H1 (cell line): ENCODE measurements at regions not wholly inside any gene's neighbourhood (a gene's known extent, or its start where the extent isn't known, plus 50 kb on each side); places are given as distances from the start of the nearest gene placed in this dataset.

Experiments
- CTCF ChIA-PET: fragments of 300-600 bp; sonication (Branson Sonifier 250); formaldehyde crosslinking; loops from one replicate; lab custom pipeline; 2021; ENCODE audit not compliant: partially characterized antibody; lab: Charles Lee
- POLR2A ChIA-PET: fragments of 300-600 bp; sonication (Branson Sonifier 250); formaldehyde crosslinking; loops from one replicate; lab custom pipeline; 2021; ENCODE audit warnings: inconsistent platforms; ENCODE audit not compliant: partially characterized antibody; lab: Charles Lee
- DNase-seq, 2 experiments: peaks; one replicate each; pipeline versions ENCODE4 v3.0.0 to v3.0.0-alpha.2; 2010 to 2022; ENCODE audit warnings: low spot score in 2 of 2, low read depth in 1 of 2, mixed read lengths in 1 of 2
- FAIRE-seq: peaks from 2 replicates; lab custom pipeline; 2011; peaks lifted over from hg19 to GRCh38; lab: Jason Lieb, UNC
- H2AFZ ChIP-seq: 2 replicates; pipeline ENCODE4 v1.8.1; 2012; ENCODE audit warnings: low read length, inconsistent platforms
- H2AK5ac ChIP-seq: 2 replicates; pipeline ENCODE4 v1.6.1; 2013; ENCODE audit warnings: low read depth, low read length
- H2BK120ac ChIP-seq: replicated peaks from 2 replicates; pipeline ENCODE3; 2013; ENCODE audit warnings: low read depth, low read length, inconsistent platforms
- H2BK12ac ChIP-seq: 2 replicates; pipeline ENCODE4 v1.6.1; 2013; ENCODE audit warnings: low read depth, low read length
- H2BK15ac ChIP-seq: 2 replicates; pipeline ENCODE4 v1.6.1; 2013; ENCODE audit warnings: low read length
- H2BK20ac ChIP-seq: 2 replicates; pipeline ENCODE4 v1.6.1; 2013; ENCODE audit warnings: low read length
- H2BK5ac ChIP-seq: 2 replicates; pipeline ENCODE4 v1.6.1; 2013; ENCODE audit warnings: low read depth, low read length
- H3K14ac ChIP-seq: 2 replicates; pipeline ENCODE4 v1.6.1; 2013; ENCODE audit warnings: inconsistent platforms; ENCODE audit not compliant: insufficient read length
- H3K18ac ChIP-seq: 2 replicates; pipeline ENCODE4 v1.6.1; 2013; ENCODE audit warnings: low read length; ENCODE audit errors: extremely low read depth
- H3K23ac ChIP-seq: 2 replicates; pipeline ENCODE4 v1.6.1; 2013; ENCODE audit warnings: inconsistent platforms; ENCODE audit not compliant: insufficient read length
- H3K23me2 ChIP-seq: 2 replicates; pipeline ENCODE4 v1.6.1; 2013; ENCODE audit warnings: low read depth, low read length
- H3K27ac ChIP-seq: 2 replicates; pipeline ENCODE4 v1.6.1; 2011; ENCODE audit warnings: low read depth, low read length, inconsistent platforms
- H3K27me3 ChIP-seq, 4 experiments: replicated peaks in 1 of 4; 1 replicate in 1 of 4; 2 replicates in 3 of 4; pipeline versions ENCODE4 v1.6.1 to v1.8.1; 2011 to 2013; ENCODE audit warnings: low read length in 3 of 4, mild to moderate bottlenecking in 3 of 4, inconsistent platforms in 2 of 4, mixed read lengths in 2 of 4, moderate library complexity in 1 of 4; ENCODE audit not compliant: control insufficient read depth in 3 of 4, insufficient read depth in 3 of 4; ENCODE audit errors: extremely low read depth in 1 of 4
- H3K36me3 ChIP-seq, 4 experiments: 2 replicates each; pipeline versions ENCODE4 v1.6.1 to v1.8.1; 2011 to 2013; ENCODE audit warnings: mild to moderate bottlenecking in 4 of 4, low read length in 3 of 4, moderate library complexity in 2 of 4, control low read depth in 1 of 4, inconsistent platforms in 1 of 4; ENCODE audit not compliant: insufficient read depth in 4 of 4, control insufficient read depth in 2 of 4
- H3K4ac ChIP-seq: replicated peaks from 2 replicates; pipeline ENCODE3; 2013; ENCODE audit warnings: low read length, low read depth, mixed read lengths, inconsistent platforms; ENCODE audit not compliant: insufficient read length
- H3K4me1 ChIP-seq, 4 experiments: replicated peaks in 1 of 4; 1 replicate in 1 of 4; 2 replicates in 3 of 4; pipeline versions ENCODE4 v1.6.1 to v1.8.1; 2011 to 2013; ENCODE audit warnings: low read length in 3 of 4, inconsistent platforms in 2 of 4, mixed read lengths in 1 of 4; ENCODE audit not compliant: insufficient read depth in 4 of 4, control insufficient read depth in 3 of 4
- H3K4me2 ChIP-seq, 2 experiments: 2 replicates each; pipeline versions ENCODE4 v1.6.1 to v1.8.1; 2011 to 2013; ENCODE audit warnings: low read depth in 2 of 2, low read length in 2 of 2, control low read depth in 1 of 2, inconsistent platforms in 1 of 2, mild to moderate bottlenecking in 1 of 2; ENCODE audit not compliant: insufficient read depth in 1 of 2
- H3K4me3 ChIP-seq, 4 experiments: fragments of 200-600, 300-600 bp in 1 of 4; sonication (generic), shearing (Covaris generic), sonication (Bioruptor Twin) in 1 of 4; 2 replicates each; pipeline versions ENCODE4 v1.5.1 to v1.8.1; 2011 to 2016; ENCODE audit warnings: low read length in 4 of 4, low read depth in 3 of 4, control low read depth in 2 of 4, inconsistent platforms in 2 of 4, mild to moderate bottlenecking in 2 of 4, mixed read lengths in 1 of 4, moderate library complexity in 1 of 4; ENCODE audit not compliant: insufficient read depth in 2 of 4; ENCODE audit errors: extremely low read depth in 1 of 4
- H3K56ac ChIP-seq: replicated peaks from 2 replicates; pipeline ENCODE3; 2013; ENCODE audit warnings: low read depth, mild to moderate bottlenecking, mixed read lengths, low read length, inconsistent platforms; ENCODE audit not compliant: insufficient read length
- H3K79me1 ChIP-seq: 2 replicates; pipeline ENCODE4 v1.6.1; 2013; ENCODE audit warnings: low read depth, low read length, control low read depth
- H3K79me2 ChIP-seq, 2 experiments: 2 replicates each; pipeline versions ENCODE4 v1.6.1 to v1.8.1; 2012 to 2013; ENCODE audit warnings: low read length in 2 of 2, mild to moderate bottlenecking in 2 of 2, inconsistent platforms in 1 of 2; ENCODE audit not compliant: insufficient read depth in 2 of 2, control insufficient read depth in 1 of 2
- H3K9ac ChIP-seq, 4 experiments: replicated peaks in 1 of 4; 1 replicate in 1 of 4; 2 replicates in 3 of 4; pipeline versions ENCODE4 v1.6.1 to v1.8.1; 2011 to 2013; ENCODE audit warnings: low read depth in 3 of 4, low read length in 3 of 4, control low read depth in 2 of 4, mild to moderate bottlenecking in 2 of 4, moderate library complexity in 2 of 4, inconsistent platforms in 1 of 4; ENCODE audit errors: extremely low read depth in 1 of 4
- H3K9me3 ChIP-seq, 2 experiments: 2 replicates each; pipeline versions ENCODE4 v1.6.1 to v1.8.1; 2012 to 2013; ENCODE audit warnings: mild to moderate bottlenecking in 2 of 2, moderate library complexity in 2 of 2, control low read depth in 1 of 2, inconsistent platforms in 1 of 2, low read depth in 1 of 2, low read length in 1 of 2, mixed read lengths in 1 of 2; ENCODE audit not compliant: insufficient read depth in 2 of 2
- H4K20me1 ChIP-seq, 2 experiments: replicated peaks in 1 of 2; 2 replicates each; pipeline versions ENCODE3 to v1.8.1; 2011 to 2013; ENCODE audit warnings: inconsistent platforms in 2 of 2, low read length in 2 of 2, mild to moderate bottlenecking in 1 of 2; ENCODE audit not compliant: insufficient read depth in 2 of 2, control insufficient read depth in 1 of 2
- H4K5ac ChIP-seq: 2 replicates; pipeline ENCODE4 v1.6.1; 2013; ENCODE audit warnings: low read length, low read depth, mixed read lengths, inconsistent platforms; ENCODE audit not compliant: insufficient read length
- H4K8ac ChIP-seq: 2 replicates; pipeline ENCODE4 v1.8.0; 2013; ENCODE audit warnings: mild to moderate bottlenecking, moderate library complexity, low read length, inconsistent platforms; ENCODE audit not compliant: insufficient read depth; ENCODE audit errors: extremely low read depth
- H4K91ac ChIP-seq: replicated peaks from 2 replicates; pipeline ENCODE3; 2013; ENCODE audit warnings: low read length, mixed read lengths, inconsistent platforms; ENCODE audit not compliant: insufficient read length
- BCL11A ChIP-seq, 2 experiments: IDR thresholded peaks; one replicate each; pipeline ENCODE4 v1.6.1; 2011; ENCODE audit warnings: low read depth in 2 of 2, low read length in 2 of 2, mild to moderate bottlenecking in 2 of 2
- CHD1 ChIP-seq: IDR thresholded peaks from 2 replicates; pipeline ENCODE4 v1.6.1; 2012; ENCODE audit warnings: low read depth, low read length, improper control_type of control experiment
- CHD2 ChIP-seq: IDR thresholded peaks from 2 replicates; pipeline ENCODE4 v1.6.1; 2012; ENCODE audit warnings: low read length, improper control_type of control experiment
- EGR1 ChIP-seq: IDR thresholded peaks from 2 replicates; pipeline ENCODE4 v1.6.1; 2011; ENCODE audit warnings: low read depth, low read length, borderline replicate concordance
- EZH2 ChIP-seq: fragments of 200-600 bp; sonication (generic); IDR thresholded peaks from 2 replicates; pipeline ENCODE4 v1.7.1; 2012; ENCODE audit warnings: low read depth, mild to moderate bottlenecking, moderate library complexity, low read length, inconsistent platforms; ENCODE audit not compliant: severe bottlenecking
- HDAC6 ChIP-seq: IDR thresholded peaks from one replicate; pipeline ENCODE4 v1.7.1; 2012; ENCODE audit warnings: low read depth, mild to moderate bottlenecking, inconsistent platforms, low read length, moderate library complexity
- JUN ChIP-seq: IDR thresholded peaks from 2 replicates; pipeline ENCODE4 v1.6.1; 2011; ENCODE audit warnings: low read depth, mild to moderate bottlenecking, improper control_type of control experiment, low read length
- NANOG ChIP-seq: IDR thresholded peaks from 2 replicates; pipeline ENCODE4 v1.6.1; 2011; ENCODE audit warnings: low read length, low read depth, mild to moderate bottlenecking, inconsistent platforms; ENCODE audit not compliant: insufficient read depth, poor library complexity, severe bottlenecking
- POLR2A ChIP-seq, 2 experiments: IDR thresholded peaks; 1 replicate in 1 of 2; 2 replicates in 1 of 2; pipeline ENCODE4 v1.6.1; 2011; ENCODE audit warnings: low read depth in 2 of 2, low read length in 2 of 2, mild to moderate bottlenecking in 2 of 2; ENCODE audit errors: control extremely low read depth in 1 of 2
- POLR2AphosphoS5 ChIP-seq: IDR thresholded peaks from 2 replicates; pipeline ENCODE4 v1.6.1; 2011; ENCODE audit warnings: low read depth, low read length
- RFX5 ChIP-seq: IDR thresholded peaks from 2 replicates; pipeline ENCODE4 v1.6.1; 2011; ENCODE audit warnings: low read depth, low read length, improper control_type of control experiment, borderline replicate concordance
- SAP30 ChIP-seq: fragments of 300-600 bp; sonication (generic); IDR thresholded peaks from 2 replicates; pipeline ENCODE4 v1.7.1; 2012; ENCODE audit warnings: low read length, moderate library complexity, mild to moderate bottlenecking, inconsistent platforms; ENCODE audit not compliant: insufficient read depth, insufficient replicate concordance
- TAF7 ChIP-seq: optimal IDR thresholded peaks from 2 replicates; pipeline ENCODE3; 2011; ENCODE audit warnings: low read depth, mild to moderate bottlenecking, inconsistent platforms, low read length, moderate library complexity, borderline replicate concordance
- YY1 ChIP-seq: IDR thresholded peaks from 2 replicates; pipeline ENCODE4 v1.6.1; 2011; ENCODE audit warnings: low read depth, mild to moderate bottlenecking, low read length
- ZNF274 ChIP-seq: IDR thresholded peaks from 2 replicates; pipeline ENCODE4 v1.7.0; 2012; ENCODE audit warnings: low read length, borderline replicate concordance; ENCODE audit errors: extremely low read depth
- WGBS, 2 experiments: shearing (Covaris generic) in 1 of 2; methylation state at CpG; one replicate each; pipeline versions ENCODE4 v1.1.6 to v1.1.7; 2013 to 2015; ENCODE audit warnings: low lambda C conversion rate in 2 of 2, mixed read lengths in 2 of 2, inconsistent platforms in 1 of 2, low coverage in 1 of 2, missing lambda C conversion rate in 1 of 2; ENCODE audit not compliant: insufficient replicate concordance in 2 of 2, insufficient coverage in 1 of 2, insufficient read length in 1 of 2; ENCODE audit errors: extremely low coverage in 1 of 2, missing lambda C conversion rate in 1 of 2; 5-methylcytosine and 5-hydroxymethylcytosine counted together

- Histone ChIP-seq H3K27ac (no peak overlapping the region), H3K56ac (no peak overlapping the region), H3K4ac (no peak overlapping the region), H4K20me1 (no peaks in the 10 kb centered on the region), H3K36me3 (no peaks in the 10 kb centered on the region), H2AFZ (no peak overlapping the region), H3K79me1 (no peaks in the 10 kb centered on the region), H2BK20ac (no peak overlapping the region), H4K91ac (no peak overlapping the region), H2BK5ac (no peak overlapping the region), H2BK12ac (no peak overlapping the region), H4K5ac (no peak overlapping the region), H2BK15ac (no peak overlapping the region), H3K79me2 (no peaks in the 10 kb centered on the region), H3K4me1 (peaks cover 0 to 11% (median 1%) of the 10 kb centered on the region in 4 experiments; a peak in 1 of 7 replicates), H3K9ac (no peak overlapping the region; a peak in 1 of 7 replicates), H2BK120ac (no peak overlapping the region), H3K4me2 (no peak overlapping the region), H3K23ac (no peak overlapping the region), H3K9me3 (no peaks in the 10 kb centered on the region), H3K23me2 (no peaks in the 10 kb centered on the region), H2AK5ac (no peak overlapping the region), H4K8ac (no peak overlapping the region), H3K14ac (no peak overlapping the region), H3K4me3 (no peak overlapping the region), H3K18ac (no peak overlapping the region), H3K27me3 (no peaks in the 10 kb centered on the region)
- POLR2A ChIA-PET, result no interaction called here
- DNase-seq (no peak), FAIRE-seq (no peak)
- WGBS, 2 experiments, result 85% methylated on average over 4 of the region's 4 CpGs; no CpG with 5 or more reads in 1 of the 2 experiments
- CTCF ChIA-PET, result interaction anchor here (1.0 to 1.2 kb wide), 2 partner anchors 17 to 810 kb away, joined by 3 read pairs; no protein-coding TSS in a partner anchor
- TF ChIP-seq HDAC6 (no peak), POLR2A (IDR thresholded peaks at IDR 0.05; ENCODE audit: control extremely low read depth in 1 of 2, low read depth in 2 of 2, low read length in 2 of 2) (no peak), EZH2 (no peak), YY1 (no peak), CHD1 (no peak), SAP30 (no peak), BCL11A (IDR thresholded peaks at IDR 0.05; ENCODE audit: low read depth in 2 of 2, low read length in 2 of 2) (no peak), CHD2 (no peak), JUN (no peak), POLR2AphosphoS5 (no peak), NANOG (no peak), RFX5 (no peak), EGR1 (no peak), ZNF274 (no peak), TAF7 (no peak)
These were observed 81.4 kb upstream of the GCFC2 start for GRCh38 chr2:75792146-75792545.
